OCI-LY7 (cell line): ENCODE measurements at regions not wholly inside any gene's neighbourhood (a gene's known extent, or its start where the extent isn't known, plus 50 kb on each side); places are given as distances from the start of the nearest gene placed in this dataset.

ENCODE experiments used
- EZH2phosphoT487 ChIP-seq: fragments of 200-600 bp; sonication (generic); IDR thresholded peaks from 2 replicates; pipeline ENCODE4 v1.6.1; 2018; ENCODE audit warnings: low read depth, borderline replicate concordance, mild to moderate bottlenecking, mixed run types, antibody characterized with exemption, low read length, moderate library complexity, mixed read lengths
- TF ChIP-seq, protein P1 (sequence below): fragments of 200-600 bp; sonication (generic); conservative IDR thresholded peaks from 2 replicates; pipeline ENCODE4 v1.5.1; 2014; ENCODE audit warnings: mild to moderate bottlenecking, antibody characterized with exemption, low read length, moderate library complexity, mixed read lengths

DNA sequence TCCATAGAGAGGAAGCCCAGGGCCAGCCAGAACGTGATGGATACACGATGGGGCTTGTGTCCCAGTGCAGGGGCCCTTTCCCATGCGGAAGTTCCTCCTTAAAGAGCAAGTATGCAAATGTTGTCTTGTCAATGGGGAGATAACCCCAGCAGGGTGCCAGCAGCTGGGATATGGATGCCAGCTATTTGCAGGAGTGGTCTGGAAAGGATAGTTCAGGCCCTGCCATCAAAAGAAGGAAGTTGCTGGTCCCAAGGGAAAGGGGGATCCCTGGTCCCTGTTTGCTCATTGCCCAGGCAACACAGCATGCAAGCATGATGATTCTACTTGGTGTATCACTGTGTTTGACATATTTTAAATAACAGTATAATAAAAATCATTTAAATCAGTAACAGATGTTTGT is 73.1 kb upstream of the HECW1 start:
- TF ChIP-seq, protein P1, sequence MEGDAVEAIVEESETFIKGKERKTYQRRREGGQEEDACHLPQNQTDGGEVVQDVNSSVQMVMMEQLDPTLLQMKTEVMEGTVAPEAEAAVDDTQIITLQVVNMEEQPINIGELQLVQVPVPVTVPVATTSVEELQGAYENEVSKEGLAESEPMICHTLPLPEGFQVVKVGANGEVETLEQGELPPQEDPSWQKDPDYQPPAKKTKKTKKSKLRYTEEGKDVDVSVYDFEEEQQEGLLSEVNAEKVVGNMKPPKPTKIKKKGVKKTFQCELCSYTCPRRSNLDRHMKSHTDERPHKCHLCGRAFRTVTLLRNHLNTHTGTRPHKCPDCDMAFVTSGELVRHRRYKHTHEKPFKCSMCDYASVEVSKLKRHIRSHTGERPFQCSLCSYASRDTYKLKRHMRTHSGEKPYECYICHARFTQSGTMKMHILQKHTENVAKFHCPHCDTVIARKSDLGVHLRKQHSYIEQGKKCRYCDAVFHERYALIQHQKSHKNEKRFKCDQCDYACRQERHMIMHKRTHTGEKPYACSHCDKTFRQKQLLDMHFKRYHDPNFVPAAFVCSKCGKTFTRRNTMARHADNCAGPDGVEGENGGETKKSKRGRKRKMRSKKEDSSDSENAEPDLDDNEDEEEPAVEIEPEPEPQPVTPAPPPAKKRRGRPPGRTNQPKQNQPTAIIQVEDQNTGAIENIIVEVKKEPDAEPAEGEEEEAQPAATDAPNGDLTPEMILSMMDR, result no peak
- TF ChIP-seq EZH2phosphoT487, result no peak
